Fibroblast of mammary gland (primary cell): ENCODE measurements at regions not wholly inside any gene's neighbourhood (a gene's known extent, or its start where the extent isn't known, plus 50 kb on each side); places are given as distances from the start of the nearest gene placed in this dataset.

Experiments used
- DNase-seq: peaks from one replicate; pipeline ENCODE4 v3.0.0-alpha.2; 2010; ENCODE audit warnings: low read depth
- H3K4me3 ChIP-seq: 2 replicates; pipeline ENCODE4 v1.5.1; 2011; ENCODE audit warnings: low read depth, mild to moderate bottlenecking, low read length, moderate library complexity; ENCODE audit not compliant: control insufficient read depth
- TF ChIP-seq, protein P1 (sequence below): conservative IDR thresholded peaks from 2 replicates; pipeline ENCODE4 v1.5.1; 2011; ENCODE audit warnings: low read depth, low read length, inconsistent platforms; ENCODE audit not compliant: control insufficient read depth, insufficient read depth

DNA sequence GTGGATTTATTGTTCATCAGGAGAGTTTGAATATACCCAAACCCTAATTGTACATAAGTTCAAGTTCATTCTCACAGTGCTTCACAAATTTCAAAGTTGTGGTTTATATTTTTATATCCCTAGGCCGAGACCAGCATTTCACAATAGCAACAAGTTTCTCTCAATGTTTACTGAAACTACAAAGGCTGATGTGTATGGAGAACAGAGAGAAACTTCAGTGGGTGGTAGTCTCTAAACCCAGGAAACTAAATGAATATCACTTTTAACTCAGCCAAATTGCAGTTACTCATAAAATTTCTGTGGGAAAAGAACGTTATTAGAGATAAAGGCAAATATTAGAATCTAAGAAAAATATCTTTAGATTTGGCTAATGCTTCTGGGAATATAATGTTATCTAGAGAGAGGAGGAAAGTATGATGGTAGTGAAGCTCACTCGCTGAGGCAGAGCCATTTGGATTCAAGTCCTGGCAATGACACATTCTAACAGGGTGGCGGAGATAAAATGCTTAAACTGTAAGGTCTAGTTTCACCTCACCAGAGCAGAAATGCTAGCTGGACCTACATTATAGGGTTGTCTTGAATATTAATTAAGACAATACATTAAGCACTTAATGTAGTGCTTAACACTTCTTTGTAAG is 514.8 kb downstream of the EPHA3 start:
- TF ChIP-seq, protein P1, sequence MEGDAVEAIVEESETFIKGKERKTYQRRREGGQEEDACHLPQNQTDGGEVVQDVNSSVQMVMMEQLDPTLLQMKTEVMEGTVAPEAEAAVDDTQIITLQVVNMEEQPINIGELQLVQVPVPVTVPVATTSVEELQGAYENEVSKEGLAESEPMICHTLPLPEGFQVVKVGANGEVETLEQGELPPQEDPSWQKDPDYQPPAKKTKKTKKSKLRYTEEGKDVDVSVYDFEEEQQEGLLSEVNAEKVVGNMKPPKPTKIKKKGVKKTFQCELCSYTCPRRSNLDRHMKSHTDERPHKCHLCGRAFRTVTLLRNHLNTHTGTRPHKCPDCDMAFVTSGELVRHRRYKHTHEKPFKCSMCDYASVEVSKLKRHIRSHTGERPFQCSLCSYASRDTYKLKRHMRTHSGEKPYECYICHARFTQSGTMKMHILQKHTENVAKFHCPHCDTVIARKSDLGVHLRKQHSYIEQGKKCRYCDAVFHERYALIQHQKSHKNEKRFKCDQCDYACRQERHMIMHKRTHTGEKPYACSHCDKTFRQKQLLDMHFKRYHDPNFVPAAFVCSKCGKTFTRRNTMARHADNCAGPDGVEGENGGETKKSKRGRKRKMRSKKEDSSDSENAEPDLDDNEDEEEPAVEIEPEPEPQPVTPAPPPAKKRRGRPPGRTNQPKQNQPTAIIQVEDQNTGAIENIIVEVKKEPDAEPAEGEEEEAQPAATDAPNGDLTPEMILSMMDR, result no peak
- H3K4me3 ChIP-seq, result no peak overlapping the region
- no peak for DNase-seq

DNA sequence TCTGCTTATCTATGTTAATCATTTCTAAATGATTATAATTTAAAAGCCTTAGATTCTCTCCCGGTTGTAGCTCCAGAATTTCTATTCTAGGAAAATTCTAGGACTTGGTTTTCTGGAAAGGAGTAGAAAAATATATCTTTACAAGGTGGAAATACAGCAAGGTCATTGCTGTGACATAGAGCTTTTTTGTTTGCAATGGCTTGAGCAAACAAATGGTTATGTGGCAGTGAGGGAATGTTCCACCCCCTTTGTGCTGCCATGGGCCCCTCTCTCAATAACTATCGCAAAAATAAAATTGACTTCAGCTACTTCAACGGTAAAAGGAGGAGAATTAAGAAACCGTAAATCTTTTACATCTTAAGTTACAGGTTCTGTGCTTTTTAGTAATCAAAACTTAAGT is 517.1 kb downstream of the EPHA3 start:
- H3K4me3 ChIP-seq, result no peak overlapping the region
- no peak for DNase-seq
- TF ChIP-seq, protein P1, result no peak

DNA sequence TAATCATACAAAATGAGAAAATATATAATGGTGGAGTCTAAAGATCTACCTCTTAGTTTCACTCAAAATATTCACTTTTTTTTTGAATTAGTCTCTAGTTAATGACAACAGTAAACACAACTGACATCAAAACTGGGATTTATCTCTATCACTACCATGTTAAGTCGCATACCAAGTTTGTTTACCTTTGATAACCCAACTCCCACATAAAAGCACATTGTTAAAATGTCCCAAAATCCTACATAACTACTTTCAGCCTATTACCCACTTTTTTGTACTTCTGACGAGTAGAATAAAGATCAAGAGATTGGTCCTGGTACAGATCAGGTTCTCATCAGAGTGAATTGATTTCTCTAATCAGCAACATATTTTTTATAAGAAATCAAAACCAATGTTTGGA is 518.5 kb downstream of the EPHA3 start:
- TF ChIP-seq, protein P1, result no peak
- no peak overlapping the region for H3K4me3 ChIP-seq
- no peak for DNase-seq

DNA sequence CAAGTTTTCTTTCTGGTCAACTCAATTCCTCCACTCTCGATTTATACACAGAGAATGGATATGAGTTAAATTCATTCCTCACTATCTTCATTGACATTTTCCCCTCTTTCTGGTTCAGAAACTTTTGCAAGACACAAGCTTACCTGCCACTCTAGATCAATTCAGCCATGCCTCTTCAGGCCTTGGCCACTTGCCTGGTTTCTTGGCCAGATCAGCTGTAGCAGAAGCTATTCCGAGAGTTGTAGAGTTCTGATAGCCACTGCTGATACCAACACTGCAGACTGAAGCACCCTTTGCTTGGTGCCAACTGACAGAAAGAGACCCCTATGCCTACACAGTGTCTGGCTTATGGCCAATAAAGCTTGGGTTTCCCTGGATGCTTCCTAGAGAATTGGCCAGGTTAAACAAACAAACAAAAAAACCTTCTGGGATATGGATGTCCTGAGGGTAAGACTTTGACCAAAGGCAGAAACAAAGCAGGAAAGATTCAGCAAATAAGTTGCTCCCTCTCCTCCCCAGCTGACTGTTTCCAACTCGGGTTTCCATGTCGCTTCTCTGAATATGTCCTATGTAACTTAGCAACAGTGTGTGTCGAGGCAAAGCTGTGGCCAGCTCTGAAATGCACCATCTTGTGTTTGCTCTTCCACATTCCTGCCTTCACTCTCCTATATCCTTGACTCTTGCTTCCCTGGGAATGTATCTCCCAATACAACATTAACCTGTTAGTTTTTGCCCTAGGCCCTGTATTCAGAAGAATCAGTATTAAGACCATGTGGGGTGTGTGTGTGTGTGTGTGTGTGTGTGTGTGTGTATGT is 521.6 kb downstream of the EPHA3 start:
- TF ChIP-seq, protein P1, result no peak
- no peak for DNase-seq
- H3K4me3 ChIP-seq, result no peak overlapping the region

DNA sequence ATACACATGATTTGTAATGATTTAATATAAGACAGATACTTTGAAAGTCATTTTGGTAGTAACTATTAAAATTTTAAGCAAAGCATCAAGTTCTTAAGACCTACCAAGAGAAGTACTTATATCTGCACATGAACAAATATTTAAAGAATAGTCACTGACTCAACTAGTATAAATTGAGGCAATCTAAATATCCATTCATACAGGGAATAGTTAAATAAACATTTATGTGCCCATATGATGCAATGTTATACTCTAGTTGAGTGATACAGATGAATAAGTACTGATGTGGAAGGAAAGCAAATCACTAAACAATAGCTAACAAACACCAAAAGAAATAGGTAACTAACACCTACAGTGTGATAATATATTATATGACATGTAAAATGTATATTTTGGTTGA is 527.7 kb downstream of the EPHA3 start:
- no peak overlapping the region for H3K4me3 ChIP-seq
- no peak for DNase-seq
- TF ChIP-seq, protein P1, result no peak

DNA sequence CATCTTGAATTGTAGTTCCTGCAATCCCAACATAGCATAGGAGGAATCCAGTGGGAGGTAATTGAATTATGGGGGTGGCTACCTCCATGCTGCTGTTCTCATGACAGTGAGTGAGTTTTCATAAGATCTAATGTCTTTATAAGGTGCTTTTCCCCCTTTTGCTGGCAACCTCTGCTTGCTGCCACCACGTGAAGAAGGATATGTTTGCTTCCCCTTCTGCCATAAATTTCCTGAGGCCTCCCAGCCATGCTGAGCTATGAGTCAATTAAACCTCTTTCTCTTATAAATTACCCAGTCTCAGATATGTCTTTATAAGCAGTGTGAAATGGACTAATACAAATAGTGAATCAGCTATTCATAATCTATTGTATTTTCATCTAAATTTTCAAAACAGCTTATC is 537.3 kb downstream of the EPHA3 start:
- no peak for DNase-seq
- TF ChIP-seq, protein P1, result no peak
- no peak overlapping the region for H3K4me3 ChIP-seq
